Tibial nerve (tissue), 4 donors: ENCODE measurements at regions not wholly inside any gene's neighbourhood (a gene's known extent, or its start where the extent isn't known, plus 50 kb on each side); places are given as distances from the start of the nearest gene placed in this dataset.
"Not testable (repeated sequence)": the region's sequence is repeated elsewhere in the genome, so short reads cannot be mapped to it uniquely, and the experiment has no call there.

Experiments
- DNase-seq, 2 donors: peaks; one replicate each; pipeline ENCODE4 v3.0.0-alpha.2; 2019; ENCODE audit warnings: low spot score in 2 of 2
- H3K27ac ChIP-seq, 4 donors: fragments of 200-600 bp; sonication (generic) in 3 of 4; one replicate each; pipeline ENCODE4 v1.5.1; 2017 to 2019; ENCODE audit warnings: mild to moderate bottlenecking in 1 of 4
- H3K27me3 ChIP-seq, 2 donors: fragments of 200-600 bp; sonication (generic) in 1 of 2; one replicate each; pipeline versions ENCODE4 v1.5.1 to v1.6.0; 2017 to 2019
- H3K36me3 ChIP-seq, 3 donors: fragments of 200-600 bp; sonication (generic); one replicate each; pipeline ENCODE4 v1.5.1; 2018 to 2019
- H3K4me1 ChIP-seq, 4 donors: fragments of 200-600 bp; sonication (generic) in 3 of 4; one replicate each; pipeline ENCODE4 v1.5.1; 2017 to 2019
- H3K4me3 ChIP-seq, 4 donors: fragments of 200-600 bp; sonication (generic) in 3 of 4; one replicate each; pipeline ENCODE4 v1.5.1; 2017 to 2019; ENCODE audit warnings: mild to moderate bottlenecking in 1 of 4, moderate library complexity in 1 of 4
- H3K9me3 ChIP-seq, 4 donors: fragments of 200-600 bp; sonication (generic) in 3 of 4; one replicate each; pipeline ENCODE4 v1.5.1; 2017 to 2019
- EP300 ChIP-seq, 2 donors: sonication (generic); formaldehyde crosslinking; IDR thresholded peaks; one replicate each; pipeline ENCODE4 v1.6.1; 2017; ENCODE audit warnings: antibody characterized with exemption in 2 of 2, mild to moderate bottlenecking in 1 of 2
- POLR2A ChIP-seq, 2 donors: fragments of 450-650 bp; IDR thresholded peaks; one replicate each; pipeline ENCODE4 v1.6.1; 2017; ENCODE audit warnings: antibody characterized with exemption in 2 of 2, mild to moderate bottlenecking in 2 of 2, moderate library complexity in 2 of 2
- WGBS, 2 donors: methylation state at CpG; one replicate each; pipeline ENCODE4 v1.1.5; 2018; 5-methylcytosine and 5-hydroxymethylcytosine counted together
- TF ChIP-seq, protein P1 (sequence below), 5 experiments: fragments of 200-600 bp in 3 of 5; fragments of 450-650 bp in 2 of 5; sonication (generic) in 3 of 5; IDR thresholded peaks; one replicate each; pipeline ENCODE4 v1.5.1; 2016 to 2019; ENCODE audit warnings: antibody characterized with exemption in 5 of 5, mild to moderate bottlenecking in 3 of 5, moderate library complexity in 2 of 5

DNA sequence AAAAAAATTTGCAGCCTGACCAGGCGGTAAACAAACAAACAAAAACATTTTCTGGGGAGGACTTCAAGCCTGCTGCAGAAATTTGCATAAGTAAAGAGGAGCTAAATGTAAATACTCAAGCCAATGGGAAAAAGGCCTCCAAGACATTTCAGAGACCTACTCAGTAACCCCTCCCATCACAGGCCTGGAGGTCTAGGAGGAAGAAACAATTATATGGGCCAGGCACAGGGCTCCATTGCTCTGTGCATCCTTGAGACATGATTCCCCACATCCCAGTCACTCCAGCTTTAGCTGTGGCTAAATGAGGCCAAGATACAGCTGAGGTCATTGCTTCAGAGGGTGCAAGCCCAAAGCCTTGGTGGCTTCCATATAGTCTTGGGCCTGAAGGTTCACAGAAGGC is 793.4 kb downstream of the SLITRK1 start:
- Histone ChIP-seq H3K9me3 (peaks cover 0 to 12% (median 0%) of the 10 kb centered on the region in 4 donors), H3K36me3 (no peaks in the 10 kb centered on the region), H3K4me1 (no peaks in the 10 kb centered on the region), H3K27ac (no peak overlapping the region), H3K4me3 (no peak overlapping the region), H3K27me3 (no peaks in the 10 kb centered on the region)
- 95 to 97% methylated on average over 1 of the region's 1 CpG for WGBS, 2 donors
- no peak for TF ChIP-seq EP300 (IDR thresholded peaks at IDR 0.05)
- no peak for TF ChIP-seq POLR2A (IDR thresholded peaks at IDR 0.05)
- TF ChIP-seq, protein P1, sequence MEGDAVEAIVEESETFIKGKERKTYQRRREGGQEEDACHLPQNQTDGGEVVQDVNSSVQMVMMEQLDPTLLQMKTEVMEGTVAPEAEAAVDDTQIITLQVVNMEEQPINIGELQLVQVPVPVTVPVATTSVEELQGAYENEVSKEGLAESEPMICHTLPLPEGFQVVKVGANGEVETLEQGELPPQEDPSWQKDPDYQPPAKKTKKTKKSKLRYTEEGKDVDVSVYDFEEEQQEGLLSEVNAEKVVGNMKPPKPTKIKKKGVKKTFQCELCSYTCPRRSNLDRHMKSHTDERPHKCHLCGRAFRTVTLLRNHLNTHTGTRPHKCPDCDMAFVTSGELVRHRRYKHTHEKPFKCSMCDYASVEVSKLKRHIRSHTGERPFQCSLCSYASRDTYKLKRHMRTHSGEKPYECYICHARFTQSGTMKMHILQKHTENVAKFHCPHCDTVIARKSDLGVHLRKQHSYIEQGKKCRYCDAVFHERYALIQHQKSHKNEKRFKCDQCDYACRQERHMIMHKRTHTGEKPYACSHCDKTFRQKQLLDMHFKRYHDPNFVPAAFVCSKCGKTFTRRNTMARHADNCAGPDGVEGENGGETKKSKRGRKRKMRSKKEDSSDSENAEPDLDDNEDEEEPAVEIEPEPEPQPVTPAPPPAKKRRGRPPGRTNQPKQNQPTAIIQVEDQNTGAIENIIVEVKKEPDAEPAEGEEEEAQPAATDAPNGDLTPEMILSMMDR (IDR thresholded peaks at IDR 0.05), result no peak
- no peak for DNase-seq

DNA sequence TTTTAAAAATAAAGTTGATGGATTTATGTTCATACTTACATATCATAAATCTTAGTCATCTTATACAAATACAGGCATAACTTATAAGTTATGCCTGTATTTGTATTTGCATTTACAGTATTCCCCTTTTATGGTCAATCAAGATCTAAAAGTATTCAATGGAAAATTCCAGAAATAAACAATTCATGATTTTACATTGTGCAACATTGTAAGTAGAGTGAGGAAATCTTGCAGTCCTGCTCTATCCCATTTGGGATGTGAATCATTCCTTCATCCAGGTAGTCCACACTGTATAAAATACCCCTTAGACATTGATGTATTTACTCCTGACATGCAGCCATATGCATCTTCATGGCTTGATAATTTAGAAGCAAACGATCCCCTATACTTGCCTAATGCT is 795.3 kb downstream of the SLITRK1 start:
- TF ChIP-seq EP300 (IDR thresholded peaks at IDR 0.05) (no peak), POLR2A (IDR thresholded peaks at IDR 0.05) (no peak)
- TF ChIP-seq, protein P1 (IDR thresholded peaks at IDR 0.05), result no peak
- Histone ChIP-seq H3K36me3 (no peaks in the 10 kb centered on the region), H3K9me3 (peaks cover 0 to 12% (median 0%) of the 10 kb centered on the region in 4 donors), H3K4me1 (no peaks in the 10 kb centered on the region), H3K27me3 (no peaks in the 10 kb centered on the region), H3K4me3 (no peak overlapping the region), H3K27ac (no peak overlapping the region)
- DNase-seq, result no peak
- WGBS, 2 donors, result 90 to 91% methylated on average over 1 of the region's 1 CpG

GRCh38 chr13:83086088-83086487 is 796.2 kb downstream of the SLITRK1 start:
- Histone ChIP-seq H3K27ac (no peak overlapping the region), H3K9me3 (peaks cover 0 to 12% (median 0%) of the 10 kb centered on the region in 4 donors), H3K4me3 (no peak overlapping the region), H3K27me3 (no peaks in the 10 kb centered on the region), H3K36me3 (no peaks in the 10 kb centered on the region), H3K4me1 (no peaks in the 10 kb centered on the region)
- no peak for DNase-seq
- TF ChIP-seq EP300 (IDR thresholded peaks at IDR 0.05), result no peak
- no peak for TF ChIP-seq POLR2A (IDR thresholded peaks at IDR 0.05)
- TF ChIP-seq, protein P1 (IDR thresholded peaks at IDR 0.05), result no peak

DNA sequence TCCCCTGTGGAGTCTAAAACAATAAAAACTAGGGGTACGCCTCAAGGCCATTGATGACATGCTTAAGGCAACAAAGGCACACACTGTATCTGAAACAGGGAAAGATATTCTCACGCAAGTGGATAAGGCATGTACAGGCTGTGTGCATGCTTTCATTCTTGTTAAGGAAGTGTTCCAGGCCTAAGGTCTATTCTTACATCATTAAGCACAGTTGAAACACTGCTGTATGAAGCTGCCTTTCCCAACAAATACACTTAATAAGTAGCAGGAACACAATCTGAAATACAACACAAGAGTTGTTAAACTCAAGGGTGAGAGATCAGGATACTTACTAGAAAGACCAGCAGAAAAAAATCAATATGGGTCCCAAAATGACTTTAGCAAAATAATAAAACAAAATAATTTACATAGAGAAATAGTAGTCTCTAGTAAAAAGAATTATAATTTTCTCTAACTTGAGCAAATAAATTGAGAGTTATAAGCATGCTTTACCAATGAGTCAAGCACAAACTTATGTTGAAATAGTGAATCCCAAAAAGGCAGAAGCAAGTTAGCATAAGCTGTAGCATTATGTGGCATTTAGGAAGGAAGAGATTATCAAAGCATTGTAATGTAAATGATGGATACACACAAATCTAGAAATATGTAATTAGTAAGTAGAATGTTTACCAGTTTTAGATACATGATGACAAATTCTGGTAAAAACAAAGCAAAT is 796.9 kb downstream of the SLITRK1 start:
- Histone ChIP-seq H3K4me3 (no peak overlapping the region), H3K36me3 (no peaks in the 10 kb centered on the region), H3K9me3 (peaks cover 0 to 12% (median 0%) of the 10 kb centered on the region in 4 donors), H3K4me1 (no peaks in the 10 kb centered on the region), H3K27me3 (no peaks in the 10 kb centered on the region), H3K27ac (no peak overlapping the region)
- WGBS, 2 donors, result 67 to 72% methylated on average over 2 of the region's 2 CpGs
- TF ChIP-seq EP300 (IDR thresholded peaks at IDR 0.05) (no peak), POLR2A (IDR thresholded peaks at IDR 0.05) (no peak)
- TF ChIP-seq, protein P1 (IDR thresholded peaks at IDR 0.05), result no peak
- DNase-seq, result no peak

DNA sequence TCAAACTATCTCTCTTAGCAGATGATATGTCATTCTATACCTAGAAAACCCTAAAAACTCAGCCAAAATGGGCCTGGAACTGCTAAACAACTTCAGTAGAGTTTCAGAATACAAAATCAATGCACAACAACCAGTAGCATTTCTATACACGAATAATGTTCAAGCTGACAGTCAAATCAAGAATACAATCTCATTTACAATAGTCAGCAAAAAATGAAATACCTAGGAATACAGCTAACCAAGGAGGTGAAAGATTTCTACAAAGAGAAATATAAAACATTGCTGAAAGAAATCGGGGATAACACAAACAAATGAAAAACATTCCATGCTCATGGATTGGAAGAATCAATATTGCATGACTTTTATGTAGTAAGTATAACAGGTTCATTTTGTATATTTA is 804.8 kb downstream of the SLITRK1 start:
- H3K4me1 ChIP-seq, result no peaks in the 10 kb centered on the region
- H3K4me3 ChIP-seq, result no peak overlapping the region
- H3K27me3 ChIP-seq, result no peaks in the 10 kb centered on the region
- H3K36me3 ChIP-seq, result no peaks in the 10 kb centered on the region
- H3K27ac ChIP-seq, result no peak overlapping the region
- DNase-seq, result no peak
- 74 to 80% methylated on average over 2 of the region's 2 CpGs for WGBS, 2 donors
- no peaks in the 10 kb centered on the region for H3K9me3 ChIP-seq
- TF ChIP-seq, protein P1 (IDR thresholded peaks at IDR 0.05), result no peak
- no peak for TF ChIP-seq POLR2A (IDR thresholded peaks at IDR 0.05)
- no peak for TF ChIP-seq EP300 (IDR thresholded peaks at IDR 0.05)

DNA sequence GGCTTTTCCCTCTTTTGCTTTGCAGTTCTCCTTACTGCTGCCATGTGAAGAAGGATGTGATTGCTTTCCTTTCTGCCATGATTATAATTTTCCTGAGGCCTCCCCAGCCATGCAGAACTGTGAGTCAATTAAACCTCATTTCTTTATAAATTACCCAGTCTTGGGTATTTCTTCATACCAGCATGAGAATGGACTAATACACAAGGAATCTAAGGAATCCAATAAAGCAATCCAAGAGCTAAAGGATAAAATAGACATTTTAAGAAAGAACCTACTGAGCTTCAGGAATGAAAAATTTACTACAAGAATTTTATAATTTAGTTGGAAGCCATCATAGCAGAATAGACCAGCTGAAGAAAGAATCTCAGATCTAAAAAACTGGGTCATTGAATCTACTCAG is 808.3 kb downstream of the SLITRK1 start:
- H3K27ac ChIP-seq, result peak overlapping the region in 1 of 4 donors; percentile 9
- not testable (repeated sequence) for H3K4me3 ChIP-seq, H3K36me3 ChIP-seq

More for the DNA sequence above, 808.3 kb downstream of the SLITRK1 start:
- H3K9me3 ChIP-seq, H3K27me3 ChIP-seq, DNase-seq, H3K4me1 ChIP-seq: not testable (repeated sequence)
